OCI-LY1 (cell line): ENCODE measurements at regions not wholly inside any gene's neighbourhood (a gene's known extent, or its start where the extent isn't known, plus 50 kb on each side); places are given as distances from the start of the nearest gene placed in this dataset.

Source experiments
- H2AFZ ChIP-seq: fragments of 200-600 bp; sonication (generic), shearing (Covaris generic); 2 replicates; pipeline ENCODE4 v1.6.0; 2014; ENCODE audit warnings: antibody characterized with exemption, mild to moderate bottlenecking, low read length
- H3F3A ChIP-seq: fragments of 200-600 bp; sonication (generic), shearing (Covaris generic); 2 replicates; pipeline ENCODE4 v1.6.0; 2014; ENCODE audit warnings: mild to moderate bottlenecking, antibody characterized with exemption, low read length, moderate library complexity; ENCODE audit not compliant: insufficient read depth
- H3K27ac ChIP-seq: fragments of 200-600 bp; sonication (generic); 2 replicates; pipeline ENCODE4 v1.5.1; 2014; ENCODE audit warnings: low read length, mixed run types, mild to moderate bottlenecking, low read depth; ENCODE audit not compliant: poor library complexity, severe bottlenecking
- H3K27me3 ChIP-seq: fragments of 200-600 bp; sonication (generic); 2 replicates; pipeline ENCODE4 v1.6.0; 2014; ENCODE audit warnings: antibody characterized with exemption, mild to moderate bottlenecking, low read length, moderate library complexity; ENCODE audit not compliant: insufficient read depth
- H3K36me3 ChIP-seq: fragments of 200-600 bp; sonication (generic); 2 replicates; pipeline ENCODE4 v1.6.1; 2014; ENCODE audit warnings: mild to moderate bottlenecking, antibody characterized with exemption, low read length, moderate library complexity, mixed read lengths; ENCODE audit not compliant: insufficient read depth
- H3K4me1 ChIP-seq: fragments of 200-600 bp; sonication (generic); 2 replicates; pipeline ENCODE4 v1.5.1; 2014; ENCODE audit warnings: mild to moderate bottlenecking, low read length, moderate library complexity; ENCODE audit not compliant: insufficient read depth, severe bottlenecking
- H3K4me2 ChIP-seq: fragments of 200-600 bp; sonication (generic), shearing (Covaris generic); 2 replicates; pipeline ENCODE4 v1.6.1; 2014; ENCODE audit warnings: low read length
- H3K4me3 ChIP-seq: fragments of 200-600 bp; sonication (generic); 2 replicates; pipeline ENCODE4 v1.5.1; 2014; ENCODE audit warnings: low read length, low read depth, mild to moderate bottlenecking, mixed read lengths; ENCODE audit not compliant: poor library complexity, severe bottlenecking
- H3K79me2 ChIP-seq: fragments of 200-600 bp; shearing (Covaris generic); 2 replicates; pipeline ENCODE4 v1.6.1; 2016; ENCODE audit warnings: mixed run types, low read length, mixed read lengths; ENCODE audit not compliant: insufficient read depth
- H3K9ac ChIP-seq: fragments of 200-600 bp; sonication (generic), shearing (Covaris generic); 2 replicates; pipeline ENCODE4 v1.6.1; 2014; ENCODE audit warnings: mild to moderate bottlenecking, low read length, mixed read lengths
- H3K9me2 ChIP-seq: fragments of 200-600 bp; sonication (generic), shearing (Covaris generic); 2 replicates; pipeline ENCODE4 v1.6.1; 2014; ENCODE audit warnings: low read depth, mild to moderate bottlenecking, low read length, mixed read lengths
- H3K9me3 ChIP-seq: fragments of 200-600 bp; shearing (Covaris generic); 2 replicates; pipeline ENCODE4 v1.6.1; 2014; ENCODE audit warnings: low read length, mixed read lengths
- H4K20me1 ChIP-seq: fragments of 200-600 bp; sonication (generic), shearing (Covaris generic); 2 replicates; pipeline ENCODE4 v1.6.0; 2016; ENCODE audit warnings: mild to moderate bottlenecking, low read length; ENCODE audit not compliant: insufficient read depth
- CTCF ChIP-seq: fragments of 200-600 bp; sonication (generic), shearing (Covaris generic); IDR thresholded peaks from 2 replicates; pipeline ENCODE4 v1.5.1; 2017; ENCODE audit warnings: mild to moderate bottlenecking, antibody characterized with exemption, low read length, moderate library complexity, mixed read lengths
- EZH2 ChIP-seq: fragments of 200-600 bp; sonication (generic), shearing (Covaris generic); IDR thresholded peaks from 2 replicates; pipeline ENCODE4 v1.8.0; 2017; ENCODE audit warnings: borderline replicate concordance, mixed run types, mild to moderate bottlenecking, antibody characterized with exemption, low read length, moderate library complexity, mixed read lengths

DNA sequence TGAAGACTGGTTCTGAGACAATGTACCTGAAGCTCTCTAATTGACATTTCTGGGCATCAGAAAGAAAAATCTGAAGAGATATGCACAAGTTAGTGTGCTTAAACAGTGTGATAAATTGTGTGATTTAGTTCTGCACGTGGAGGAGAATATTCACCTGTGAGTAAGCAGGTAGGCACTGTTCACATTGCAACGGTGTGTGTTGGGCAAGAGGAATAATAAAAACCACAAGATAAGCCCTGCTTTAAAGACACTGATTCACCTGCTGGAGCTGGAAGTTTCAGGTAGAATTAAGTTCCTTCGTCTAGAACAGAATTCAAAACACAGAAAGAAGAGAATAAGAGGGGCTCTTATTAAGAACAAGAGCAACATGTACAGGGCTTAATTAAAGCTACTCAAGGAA, 864.3 kb upstream of the SOX11 start:
- H3K27me3 ChIP-seq: no peaks in the 10 kb centered on the region
- H3F3A ChIP-seq: no peaks in the 10 kb centered on the region
- no peak overlapping the region for H3K4me3 ChIP-seq
- H3K79me2 ChIP-seq: no peaks in the 10 kb centered on the region
- no peaks in the 10 kb centered on the region for H3K36me3 ChIP-seq
- no peak overlapping the region for H3K27ac ChIP-seq
- no peak overlapping the region for H2AFZ ChIP-seq
- no peak overlapping the region for H3K4me2 ChIP-seq
- no peaks in the 10 kb centered on the region for H4K20me1 ChIP-seq
- H3K9ac ChIP-seq: no peak overlapping the region
- H3K4me1 ChIP-seq: no peaks in the 10 kb centered on the region
- TF ChIP-seq EZH2: no peak
- TF ChIP-seq CTCF: no peak
- H3K9me2 ChIP-seq: no peaks in the 10 kb centered on the region
- H3K9me3 ChIP-seq: no peaks in the 10 kb centered on the region

DNA sequence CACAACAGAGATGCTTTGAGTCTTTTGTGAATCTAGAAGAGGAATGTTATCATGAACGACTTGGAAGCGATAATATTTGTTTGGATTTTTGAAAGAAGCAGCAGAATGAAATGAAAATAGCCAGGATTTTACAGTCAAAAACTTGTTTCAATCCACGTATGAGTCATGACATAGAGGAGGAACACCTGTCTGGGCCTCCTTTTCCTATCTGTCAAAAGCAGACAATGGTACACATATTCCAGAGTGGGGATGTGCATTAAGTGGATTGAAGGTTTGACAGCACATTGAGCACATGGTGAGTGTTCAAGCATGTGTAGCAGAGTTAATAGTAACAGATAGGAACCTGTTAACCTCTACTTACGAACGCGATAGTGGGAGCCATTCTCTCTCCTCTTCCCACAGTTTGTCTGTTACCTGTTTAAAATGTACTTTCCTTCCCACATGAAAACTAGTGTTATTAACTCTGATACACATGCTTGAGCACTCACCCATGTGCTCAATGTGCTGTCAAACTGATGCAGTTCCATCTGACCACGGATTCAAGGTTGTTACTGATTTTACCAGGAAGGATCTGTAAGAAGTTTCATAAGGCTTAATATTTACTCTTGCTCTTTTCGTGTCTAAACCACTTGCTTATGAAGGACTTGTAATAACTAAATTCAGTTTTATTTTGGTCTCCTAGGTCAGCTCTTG, 863.4 kb upstream of the SOX11 start:
- Histone ChIP-seq H3K36me3 (no peaks in the 10 kb centered on the region), H3K9ac (no peak overlapping the region), H4K20me1 (no peaks in the 10 kb centered on the region), H3K4me2 (no peak overlapping the region), H2AFZ (no peak overlapping the region), H3F3A (no peaks in the 10 kb centered on the region), H3K4me3 (no peak overlapping the region), H3K4me1 (no peaks in the 10 kb centered on the region), H3K27ac (no peak overlapping the region), H3K79me2 (no peaks in the 10 kb centered on the region), H3K27me3 (no peaks in the 10 kb centered on the region), H3K9me3 (no peaks in the 10 kb centered on the region), H3K9me2 (no peaks in the 10 kb centered on the region)
- no peak for TF ChIP-seq CTCF

DNA sequence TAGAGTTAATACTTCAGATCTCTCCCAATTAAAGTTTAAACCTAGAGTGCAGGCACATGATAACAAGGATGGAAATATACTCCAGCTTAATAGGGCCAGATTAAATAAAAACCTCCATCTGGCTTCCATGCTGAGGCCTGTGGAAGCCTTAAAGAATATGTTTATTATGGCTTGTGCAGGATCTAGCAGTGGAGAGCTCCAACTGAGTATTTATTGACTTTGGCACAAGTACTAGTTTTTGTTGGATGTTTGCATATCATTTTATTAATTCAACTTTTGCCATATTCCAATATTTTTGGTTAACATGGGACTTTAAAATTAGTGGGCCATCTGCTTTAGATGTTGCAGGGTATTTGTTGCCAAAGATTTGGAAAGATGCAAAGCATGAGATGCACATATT, 860.4 kb upstream of the SOX11 start:
- Histone ChIP-seq H3K36me3 (no peaks in the 10 kb centered on the region), H3K9me3 (no peaks in the 10 kb centered on the region), H3K27me3 (no peaks in the 10 kb centered on the region), H3F3A (no peaks in the 10 kb centered on the region), H3K4me2 (no peak overlapping the region), H3K9ac (no peak overlapping the region), H3K9me2 (no peaks in the 10 kb centered on the region), H3K4me1 (no peaks in the 10 kb centered on the region), H2AFZ (no peak overlapping the region), H3K27ac (no peak overlapping the region), H3K79me2 (no peaks in the 10 kb centered on the region), H3K4me3 (no peak overlapping the region), H4K20me1 (no peaks in the 10 kb centered on the region)
- TF ChIP-seq EZH2 (no peak), CTCF (no peak)
